GM19239 (cell line): ENCODE measurements at regions not wholly inside any gene's neighbourhood (a gene's known extent, or its start where the extent isn't known, plus 50 kb on each side); places are given as distances from the start of the nearest gene placed in this dataset.
"Not testable (repeated sequence)": the region's sequence is repeated elsewhere in the genome, so short reads cannot be mapped to it uniquely, and the experiment has no call there.

Experiments used
- DNase-seq: peaks from one replicate; pipeline ENCODE4 v3.0.0; 2011; ENCODE audit warnings: low spot score; ENCODE audit not compliant: insufficient read length
- FAIRE-seq: peaks from 2 replicates; lab custom pipeline; 2011; peaks lifted over from hg19 to GRCh38; lab: Jason Lieb, UNC

GRCh38 chrX:150228431-150228830 lies 134.7 kb upstream of the MAMLD1 start:
- DNase-seq (no peak), FAIRE-seq (no peak)

GRCh38 chrX:150229030-150229429 lies 134.1 kb upstream of the MAMLD1 start:
- DNase-seq: no peak
- no peak for FAIRE-seq

GRCh38 chrX:150229481-150229880 lies 133.6 kb upstream of the MAMLD1 start:
- FAIRE-seq (no peak), DNase-seq (no peak)

GRCh38 chrX:150230952-150231351 lies 132.2 kb upstream of the MAMLD1 start:
- not testable (repeated sequence) for DNase-seq
- FAIRE-seq: peak; percentile 11

- FAIRE-seq, DNase-seq: not testable (repeated sequence)
These were observed 131.7 kb upstream of the MAMLD1 start for GRCh38 chrX:150231368-150231767.

GRCh38 chrX:150232222-150232621 lies 130.9 kb upstream of the MAMLD1 start:
- not testable (repeated sequence) for FAIRE-seq, DNase-seq

- DNase-seq: no peak
- FAIRE-seq: no peak
These were observed 129.0 kb upstream of the MAMLD1 start for GRCh38 chrX:150234126-150234525.

GRCh38 chrX:150236327-150236726 lies 126.8 kb upstream of the MAMLD1 start:
- DNase-seq: no peak
- FAIRE-seq: no peak

- FAIRE-seq (no peak), DNase-seq (no peak)
These were observed 124.3 kb upstream of the MAMLD1 start for GRCh38 chrX:150238632-150239382.

- FAIRE-seq (no peak), DNase-seq (no peak)
These were observed 123.0 kb upstream of the MAMLD1 start for GRCh38 chrX:150239946-150240642.

- FAIRE-seq (no peak), DNase-seq (no peak)
These were observed 122.5 kb upstream of the MAMLD1 start for GRCh38 chrX:150240643-150240970.

GRCh38 chrX:150253959-150254620 lies 109.0 kb upstream of the MAMLD1 start:
- no peak for DNase-seq
- no peak for FAIRE-seq

GRCh38 chrX:150254909-150255308 lies 108.2 kb upstream of the MAMLD1 start:
- FAIRE-seq: no peak
- no peak for DNase-seq

GRCh38 chrX:150255441-150256296 lies 107.4 kb upstream of the MAMLD1 start:
- no peak for FAIRE-seq
- DNase-seq: no peak

- DNase-seq (no peak), FAIRE-seq (no peak)
These were observed 106.8 kb upstream of the MAMLD1 start for GRCh38 chrX:150256297-150256650.

GRCh38 chrX:150257353-150258175 lies 105.6 kb upstream of the MAMLD1 start:
- no peak for DNase-seq
- no peak for FAIRE-seq

- FAIRE-seq: no peak
These were observed 105.0 kb upstream of the MAMLD1 start for GRCh38 chrX:150258176-150258425.

GRCh38 chrX:150258463-150259430 lies 104.4 kb upstream of the MAMLD1 start:
- FAIRE-seq (no peak), DNase-seq (no peak)

More at GRCh38 chrX:150258176-150258425, 105.0 kb upstream of the MAMLD1 start:
- DNase-seq: no peak

GRCh38 chrX:150262456-150262855 lies 100.7 kb upstream of the MAMLD1 start:
- FAIRE-seq: no peak
- DNase-seq: no peak
